Stimulated activated CD4-positive, alpha-beta T cell treated with anti-CD3 and anti-CD28 coated beads, Interleukin-2, amount 100 ng/mL, for 48 hours (primary cell): ENCODE measurements at regions not wholly inside any gene's neighbourhood (a gene's known extent, or its start where the extent isn't known, plus 50 kb on each side); places are given as distances from the start of the nearest gene placed in this dataset.
"Not testable (repeated sequence)": the region's sequence is repeated elsewhere in the genome, so short reads cannot be mapped to it uniquely, and the experiment has no call there.

Experiments
- DNase-seq, 2 donors: peaks; one replicate each; pipeline ENCODE4 v3.0.0-alpha.2; 2020

GRCh38 chr10:5268743-5269142, 72.1 kb downstream of the AKR1C4 start:
- no peak for DNase-seq

- no peak for DNase-seq
Observed at GRCh38 chr10:5269791-5270190, 73.2 kb downstream of the AKR1C4 start.

- DNase-seq, result no peak
Observed at GRCh38 chr10:5271526-5271925, 74.9 kb downstream of the AKR1C4 start.

GRCh38 chr10:5272065-5272803, 75.6 kb downstream of the AKR1C4 start:
- DNase-seq, result no peak

- no peak for DNase-seq
Observed at GRCh38 chr10:5274795-5275194, 78.2 kb downstream of the AKR1C4 start.

GRCh38 chr10:5281356-5281755, 83.4 kb upstream of the UCN3 start:
- no peak for DNase-seq

- no peak for DNase-seq
Observed at GRCh38 chr10:5282137-5282536, 82.6 kb upstream of the UCN3 start.

GRCh38 chr10:5283305-5284158, 81.2 kb upstream of the UCN3 start:
- DNase-seq, result peak; percentile 10 to 58

GRCh38 chr10:5284311-5285057, 80.3 kb upstream of the UCN3 start:
- no peak for DNase-seq

GRCh38 chr10:5285186-5285585, 79.6 kb upstream of the UCN3 start:
- no peak for DNase-seq

GRCh38 chr10:5288359-5288758, 76.4 kb upstream of the UCN3 start:
- no peak for DNase-seq

- not testable (repeated sequence) for DNase-seq
Observed at GRCh38 chr10:5289228-5289627, 75.5 kb upstream of the UCN3 start.

GRCh38 chr10:5291501-5292195, 73.1 kb upstream of the UCN3 start:
- DNase-seq, result peak in 1 of 2 donors; percentile 33

- no peak for DNase-seq
Observed at GRCh38 chr10:5292196-5292735, 72.5 kb upstream of the UCN3 start.

GRCh38 chr10:5292970-5293369, 71.8 kb upstream of the UCN3 start:
- DNase-seq, result not testable (repeated sequence)

- DNase-seq, result peak; percentile 30 to 81
Observed at GRCh38 chr10:5293691-5294550, 70.8 kb upstream of the UCN3 start.

GRCh38 chr10:5297466-5297865, 67.3 kb upstream of the UCN3 start:
- peak in 1 of 2 donors; percentile 15 for DNase-seq

- DNase-seq, result no peak
Observed at GRCh38 chr10:5297996-5298395, 66.8 kb upstream of the UCN3 start.

GRCh38 chr10:5299950-5300349, 64.8 kb upstream of the UCN3 start:
- no peak for DNase-seq

GRCh38 chr10:5303504-5303903, 61.3 kb upstream of the UCN3 start:
- DNase-seq, result no peak

GRCh38 chr10:5305374-5305773, 59.4 kb upstream of the UCN3 start:
- DNase-seq, result no peak

GRCh38 chr10:5310914-5311313, 53.9 kb upstream of the UCN3 start:
- DNase-seq, result no peak
